Fibroblast of pulmonary artery (primary cell): ENCODE measurements at regions not wholly inside any gene's neighbourhood (a gene's known extent, or its start where the extent isn't known, plus 50 kb on each side); places are given as distances from the start of the nearest gene placed in this dataset.
"Not testable (repeated sequence)": the region's sequence is repeated elsewhere in the genome, so short reads cannot be mapped to it uniquely, and the experiment has no call there.

Experiments used
- DNase-seq: peaks from one replicate; pipeline ENCODE4 v3.0.0-alpha.2; 2010; ENCODE audit warnings: low read depth
- H3K4me3 ChIP-seq: replicated peaks from 2 replicates; pipeline ENCODE4 v1.5.1; 2011; ENCODE audit warnings: low read depth, mild to moderate bottlenecking, control low read depth, low read length, moderate library complexity
- TF ChIP-seq, protein P1 (sequence below): IDR thresholded peaks from 2 replicates; pipeline ENCODE4 v1.5.1; 2011; ENCODE audit warnings: mild to moderate bottlenecking, control low read depth, low read length, inconsistent platforms; ENCODE audit errors: missing control alignments

DNA sequence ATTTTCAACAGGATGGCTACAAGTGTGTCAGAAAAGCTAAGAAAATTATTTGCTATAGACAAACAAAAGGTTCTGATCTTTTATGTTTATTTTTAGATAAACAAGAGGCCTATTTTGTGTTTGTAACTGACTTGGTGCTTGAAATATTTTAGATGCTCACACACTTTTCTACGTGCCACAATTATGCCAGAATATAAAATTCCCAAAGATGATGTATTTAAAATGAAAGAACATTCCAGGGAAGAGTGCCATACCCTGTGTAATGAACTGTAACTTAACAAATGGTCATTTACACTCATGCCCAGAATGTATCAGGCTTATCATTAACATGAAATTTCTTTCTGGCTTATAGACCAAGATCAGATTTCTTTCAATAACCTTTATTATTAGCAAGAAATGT, 144.9 kb upstream of the MTPN start:
- H3K4me3 ChIP-seq = no peak overlapping the region
- TF ChIP-seq, protein P1, sequence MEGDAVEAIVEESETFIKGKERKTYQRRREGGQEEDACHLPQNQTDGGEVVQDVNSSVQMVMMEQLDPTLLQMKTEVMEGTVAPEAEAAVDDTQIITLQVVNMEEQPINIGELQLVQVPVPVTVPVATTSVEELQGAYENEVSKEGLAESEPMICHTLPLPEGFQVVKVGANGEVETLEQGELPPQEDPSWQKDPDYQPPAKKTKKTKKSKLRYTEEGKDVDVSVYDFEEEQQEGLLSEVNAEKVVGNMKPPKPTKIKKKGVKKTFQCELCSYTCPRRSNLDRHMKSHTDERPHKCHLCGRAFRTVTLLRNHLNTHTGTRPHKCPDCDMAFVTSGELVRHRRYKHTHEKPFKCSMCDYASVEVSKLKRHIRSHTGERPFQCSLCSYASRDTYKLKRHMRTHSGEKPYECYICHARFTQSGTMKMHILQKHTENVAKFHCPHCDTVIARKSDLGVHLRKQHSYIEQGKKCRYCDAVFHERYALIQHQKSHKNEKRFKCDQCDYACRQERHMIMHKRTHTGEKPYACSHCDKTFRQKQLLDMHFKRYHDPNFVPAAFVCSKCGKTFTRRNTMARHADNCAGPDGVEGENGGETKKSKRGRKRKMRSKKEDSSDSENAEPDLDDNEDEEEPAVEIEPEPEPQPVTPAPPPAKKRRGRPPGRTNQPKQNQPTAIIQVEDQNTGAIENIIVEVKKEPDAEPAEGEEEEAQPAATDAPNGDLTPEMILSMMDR = no peak
- DNase-seq = no peak

DNA sequence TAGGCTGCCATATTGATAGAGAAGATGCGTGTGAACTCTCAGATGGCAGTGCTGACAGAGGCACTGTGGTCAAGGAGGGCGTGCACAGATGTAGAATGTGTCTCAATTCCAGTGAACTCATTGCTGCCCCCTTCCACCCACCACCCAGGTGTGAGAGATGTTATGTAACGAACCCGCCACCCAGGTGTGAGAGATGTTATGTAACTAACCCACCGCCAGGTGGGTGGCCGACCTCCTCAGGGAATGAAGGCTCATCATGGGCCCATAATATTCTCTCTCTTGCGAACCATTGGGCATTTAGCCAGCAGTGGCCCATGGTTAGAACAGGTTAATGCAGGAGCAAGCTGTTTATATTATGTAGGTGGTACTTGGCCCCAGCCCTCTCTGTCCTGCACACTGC, 140.4 kb upstream of the MTPN start:
- no peak overlapping the region for H3K4me3 ChIP-seq
- TF ChIP-seq, protein P1 = no peak
- DNase-seq = no peak

DNA sequence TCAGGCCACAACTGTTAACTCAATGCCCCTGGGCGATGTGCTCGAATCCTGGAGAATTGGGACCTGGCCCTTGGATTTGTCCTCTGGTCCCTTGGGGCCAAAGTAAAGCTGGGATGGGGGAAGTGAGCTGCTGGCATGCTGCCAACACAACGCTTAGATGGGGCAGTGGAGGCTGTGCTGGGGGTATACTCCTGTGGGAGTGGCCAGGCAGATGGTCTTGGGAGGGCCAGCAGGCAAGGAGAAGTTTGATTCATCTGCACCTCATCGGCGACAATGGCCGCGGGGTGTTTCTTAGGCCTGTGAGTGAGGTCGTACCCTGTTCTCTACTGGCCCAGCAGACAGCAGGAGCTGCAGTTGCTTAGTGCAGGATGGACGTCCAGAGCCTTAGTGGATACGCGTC, 139.0 kb upstream of the MTPN start:
- no peak overlapping the region for H3K4me3 ChIP-seq
- TF ChIP-seq, protein P1 = no peak
- no peak for DNase-seq

DNA sequence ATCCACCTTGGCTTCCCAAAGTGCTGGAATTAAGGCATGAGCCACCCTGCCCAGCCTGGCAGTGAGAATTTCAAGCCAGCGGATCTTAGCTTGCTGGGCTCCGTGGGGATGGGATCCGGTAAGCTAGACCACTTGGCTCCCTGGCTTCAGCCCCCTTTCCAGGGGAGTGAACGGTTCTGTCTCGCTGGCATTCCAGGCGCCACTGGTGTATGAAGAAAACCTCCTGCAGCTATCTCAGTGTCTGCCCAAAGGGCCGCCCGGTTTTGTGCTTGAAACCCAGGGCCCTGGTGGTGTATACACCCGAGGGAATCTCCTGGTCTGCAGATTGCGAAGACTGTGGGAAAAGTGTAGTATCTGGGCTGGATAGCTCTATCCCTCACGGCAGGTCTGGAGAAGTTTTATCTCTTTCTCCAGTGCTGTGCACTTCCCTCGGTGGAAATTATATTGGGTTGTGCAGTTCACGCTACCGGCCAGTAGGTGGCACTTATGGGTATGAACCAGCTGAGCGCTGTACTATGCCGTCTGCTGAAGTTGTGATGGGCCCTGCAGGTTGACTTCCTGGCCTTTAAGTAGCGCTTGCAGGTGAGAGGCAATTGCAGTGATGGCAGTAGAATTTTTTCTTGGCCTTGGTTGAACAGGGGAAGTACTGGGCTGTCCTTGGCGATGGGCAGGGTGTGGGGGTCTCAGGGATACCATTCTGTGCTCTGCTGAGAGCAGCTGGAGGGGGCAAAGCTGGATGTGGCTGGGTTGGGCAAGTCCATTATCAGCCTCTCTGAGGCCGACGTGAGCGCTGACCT, 138.0 kb upstream of the MTPN start:
- no peak overlapping the region for H3K4me3 ChIP-seq
- TF ChIP-seq, protein P1 = peak; percentile 74
- DNase-seq = peak; percentile 58

DNA sequence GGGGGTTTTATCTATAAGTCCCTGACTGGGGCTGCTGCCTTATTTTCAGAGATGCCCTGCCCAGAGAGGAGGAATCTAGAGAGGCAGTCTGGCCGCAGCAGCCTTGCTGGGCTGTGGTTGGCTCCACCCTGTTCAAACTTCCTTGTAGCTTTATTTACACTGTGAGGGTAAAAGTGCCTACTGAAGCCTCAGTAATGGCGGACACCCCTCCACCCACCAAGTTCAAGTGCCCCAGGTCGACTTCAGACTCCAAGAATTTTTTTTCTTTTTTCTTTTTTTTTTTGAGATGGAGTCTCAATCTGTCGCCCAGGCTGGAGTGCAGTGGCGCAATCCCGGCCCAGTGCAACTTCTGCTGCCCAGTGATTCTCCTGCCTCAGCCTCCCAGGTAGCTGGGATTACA, 137.3 kb upstream of the MTPN start:
- H3K4me3 ChIP-seq, DNase-seq: not testable (repeated sequence)

DNA sequence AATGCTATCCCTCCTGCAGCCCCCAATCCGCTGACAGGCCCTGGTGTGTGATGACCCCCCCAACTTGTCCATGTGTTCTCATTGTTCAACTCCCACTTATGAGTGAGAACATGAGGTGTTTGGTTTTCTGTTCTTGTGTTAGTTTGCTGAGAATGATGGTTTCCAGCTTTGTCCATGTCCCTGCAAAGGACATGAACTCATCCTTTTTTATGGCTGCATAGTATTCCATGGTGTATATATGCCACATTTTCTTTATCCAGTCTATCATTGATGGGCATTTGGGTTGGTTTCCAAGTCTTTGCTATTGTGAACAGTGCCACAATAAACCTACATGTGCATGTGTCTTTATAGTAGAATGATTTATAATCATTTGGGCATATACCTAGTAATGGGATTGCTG, 131.9 kb upstream of the MTPN start:
- DNase-seq, H3K4me3 ChIP-seq: not testable (repeated sequence)

DNA sequence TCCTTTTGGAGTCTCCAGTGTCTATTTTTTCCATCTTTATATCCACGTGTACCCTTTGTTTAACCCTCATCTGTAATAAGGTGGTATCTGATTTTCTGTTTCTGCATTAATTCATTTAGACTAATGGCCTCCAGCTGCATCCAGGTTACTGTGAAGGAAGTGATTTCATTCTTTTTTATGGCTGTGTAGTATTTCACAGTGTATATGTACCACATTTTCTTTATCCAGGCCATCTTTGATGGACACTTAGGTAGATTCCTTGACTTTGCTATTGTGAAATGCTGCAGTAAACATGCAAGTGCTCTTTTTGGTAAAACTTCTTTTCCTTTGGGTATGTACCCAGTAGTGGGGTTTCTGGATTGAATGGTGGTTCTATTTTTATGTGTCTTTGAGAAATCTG, 128.0 kb upstream of the MTPN start:
- no peak overlapping the region for H3K4me3 ChIP-seq
- no peak for DNase-seq
- TF ChIP-seq, protein P1 = no peak

DNA sequence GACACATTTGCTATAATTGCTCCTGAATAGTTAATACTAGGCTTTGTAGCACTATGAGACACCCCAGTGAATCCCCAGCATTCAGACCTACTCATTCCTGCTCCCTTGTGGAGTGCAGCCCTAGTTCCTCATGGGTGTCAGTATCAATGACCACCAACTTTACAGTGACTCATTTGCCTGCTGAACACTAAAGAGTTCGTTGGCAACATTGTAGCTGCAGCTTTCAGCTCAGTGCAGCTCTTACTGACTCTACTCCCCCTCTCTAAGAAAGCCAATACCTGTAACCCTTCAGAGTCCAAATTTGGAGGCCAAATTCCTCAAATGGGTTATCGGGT, 127.1 kb upstream of the MTPN start:
- no peak overlapping the region for H3K4me3 ChIP-seq
- DNase-seq = no peak
- TF ChIP-seq, protein P1 = no peak
